Esophagus muscularis mucosa (tissue), 4 donors: ENCODE measurements at regions not wholly inside any gene's neighbourhood (a gene's known extent, or its start where the extent isn't known, plus 50 kb on each side); places are given as distances from the start of the nearest gene placed in this dataset.

Experiments
- EP300 ChIP-seq: sonication (generic); formaldehyde crosslinking; IDR thresholded peaks from one replicate; pipeline ENCODE4 v1.6.1; 2017; ENCODE audit warnings: antibody characterized with exemption
- POLR2A ChIP-seq: fragments of 450-650 bp; IDR thresholded peaks from one replicate; pipeline ENCODE4 v1.6.1; 2017; ENCODE audit warnings: antibody characterized with exemption, moderate library complexity, mild to moderate bottlenecking, low read depth
- TF ChIP-seq, protein P1 (sequence below), 3 experiments: fragments of 200-600 bp in 2 of 3; fragments of 450-650 bp in 1 of 3; sonication (generic) in 2 of 3; IDR thresholded peaks; one replicate each; pipeline ENCODE4 v1.5.1; 2017 to 2019; ENCODE audit warnings: antibody characterized with exemption in 3 of 3, mild to moderate bottlenecking in 2 of 3, moderate library complexity in 1 of 3

DNA sequence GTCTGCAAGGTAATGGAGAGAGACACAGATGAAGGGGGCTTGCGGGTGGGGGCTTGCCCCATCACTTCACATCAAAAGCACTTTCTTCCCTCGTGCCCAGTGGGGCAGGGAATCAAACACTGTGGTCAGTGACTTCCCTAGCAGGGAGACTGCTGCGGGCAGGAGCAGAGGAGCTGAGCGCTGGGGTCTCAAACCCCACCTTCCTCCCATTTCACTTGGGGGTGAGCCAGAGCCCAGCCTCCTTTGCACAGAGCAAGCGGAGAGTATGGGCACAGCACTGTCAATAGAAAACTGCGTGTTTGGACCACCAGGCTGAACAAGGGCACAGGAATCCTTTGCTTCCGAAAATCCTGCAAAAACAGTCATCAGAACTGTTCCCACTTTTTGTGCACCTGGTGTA, 355.8 kb upstream of the MKI67 start:
- TF ChIP-seq POLR2A, result no peak
- TF ChIP-seq, protein P1, sequence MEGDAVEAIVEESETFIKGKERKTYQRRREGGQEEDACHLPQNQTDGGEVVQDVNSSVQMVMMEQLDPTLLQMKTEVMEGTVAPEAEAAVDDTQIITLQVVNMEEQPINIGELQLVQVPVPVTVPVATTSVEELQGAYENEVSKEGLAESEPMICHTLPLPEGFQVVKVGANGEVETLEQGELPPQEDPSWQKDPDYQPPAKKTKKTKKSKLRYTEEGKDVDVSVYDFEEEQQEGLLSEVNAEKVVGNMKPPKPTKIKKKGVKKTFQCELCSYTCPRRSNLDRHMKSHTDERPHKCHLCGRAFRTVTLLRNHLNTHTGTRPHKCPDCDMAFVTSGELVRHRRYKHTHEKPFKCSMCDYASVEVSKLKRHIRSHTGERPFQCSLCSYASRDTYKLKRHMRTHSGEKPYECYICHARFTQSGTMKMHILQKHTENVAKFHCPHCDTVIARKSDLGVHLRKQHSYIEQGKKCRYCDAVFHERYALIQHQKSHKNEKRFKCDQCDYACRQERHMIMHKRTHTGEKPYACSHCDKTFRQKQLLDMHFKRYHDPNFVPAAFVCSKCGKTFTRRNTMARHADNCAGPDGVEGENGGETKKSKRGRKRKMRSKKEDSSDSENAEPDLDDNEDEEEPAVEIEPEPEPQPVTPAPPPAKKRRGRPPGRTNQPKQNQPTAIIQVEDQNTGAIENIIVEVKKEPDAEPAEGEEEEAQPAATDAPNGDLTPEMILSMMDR (IDR thresholded peaks at IDR 0.05), result no peak
- no peak for TF ChIP-seq EP300
